Peyer's patch (tissue), 4 donors: ENCODE measurements at regions not wholly inside any gene's neighbourhood (a gene's known extent, or its start where the extent isn't known, plus 50 kb on each side); places are given as distances from the start of the nearest gene placed in this dataset.

Experiments used
- DNase-seq, 3 donors: peaks; one replicate each; pipeline ENCODE4 v3.0.0-alpha.2; 2017 to 2019
- H3K27ac ChIP-seq, 4 donors: fragments of 200-600 bp; sonication (generic); one replicate each; pipeline ENCODE4 v1.5.1; 2016 to 2019
- H3K27me3 ChIP-seq, 2 donors: fragments of 200-600 bp; sonication (generic); one replicate each; pipeline ENCODE4 v1.5.1; 2019
- H3K36me3 ChIP-seq, 3 donors: fragments of 200-600 bp; sonication (generic); one replicate each; pipeline ENCODE4 v1.5.1; 2016 to 2019
- H3K4me1 ChIP-seq, 4 donors: fragments of 200-600 bp; sonication (generic); one replicate each; pipeline ENCODE4 v1.5.1; 2016 to 2019
- H3K4me3 ChIP-seq, 4 donors: fragments of 200-600 bp; sonication (generic); 1 replicate in 3 of 4; 2 replicates in 1 of 4; pipeline ENCODE4 v1.5.1; 2016 to 2019; ENCODE audit warnings: mild to moderate bottlenecking in 1 of 4
- H3K9me3 ChIP-seq, 4 donors: fragments of 200-600 bp; sonication (generic); one replicate each; pipeline ENCODE4 v1.5.1; 2016 to 2019; ENCODE audit warnings: mild to moderate bottlenecking in 1 of 4
- POLR2A ChIP-seq, 2 donors: fragments of 450-650 bp; IDR thresholded peaks; one replicate each; pipeline ENCODE4 v1.5.1; 2017; ENCODE audit warnings: antibody characterized with exemption in 2 of 2, mild to moderate bottlenecking in 2 of 2, moderate library complexity in 2 of 2
- TF ChIP-seq, protein P1 (sequence below), 6 experiments: fragments of 450-650 bp in 4 of 6; fragments of 200-600 bp in 2 of 6; sonication (generic) in 1 of 6; IDR thresholded peaks; one replicate each; pipeline ENCODE4 v1.5.1; 2017 to 2019; ENCODE audit warnings: antibody characterized with exemption in 6 of 6, mild to moderate bottlenecking in 3 of 6, moderate library complexity in 1 of 6

DNA sequence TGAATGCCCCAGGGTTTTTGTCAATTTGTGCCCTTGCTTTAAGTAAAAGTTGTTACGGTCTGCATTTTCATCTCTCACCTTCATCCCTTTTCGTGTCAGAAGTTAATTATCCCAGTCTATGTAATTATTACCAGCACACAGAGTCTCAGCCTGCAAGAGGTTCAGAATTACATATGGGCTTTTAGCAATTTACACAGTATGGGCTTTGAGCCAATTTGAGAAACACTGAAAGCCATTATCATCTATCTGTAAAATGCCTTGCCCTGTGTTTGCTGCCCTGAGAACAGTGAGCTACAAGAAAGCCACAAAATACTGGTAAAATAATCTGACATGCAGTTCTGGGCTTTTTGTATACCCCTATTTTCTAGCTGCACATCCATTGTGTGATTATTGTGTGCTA, 125.6 kb upstream of the STEAP4 start:
- no peaks in the 10 kb centered on the region for H3K4me1 ChIP-seq
- H3K9me3 ChIP-seq, result no peaks in the 10 kb centered on the region
- DNase-seq, result no peak
- H3K36me3 ChIP-seq, result no peaks in the 10 kb centered on the region
- no peak overlapping the region for H3K4me3 ChIP-seq
- TF ChIP-seq, protein P1, sequence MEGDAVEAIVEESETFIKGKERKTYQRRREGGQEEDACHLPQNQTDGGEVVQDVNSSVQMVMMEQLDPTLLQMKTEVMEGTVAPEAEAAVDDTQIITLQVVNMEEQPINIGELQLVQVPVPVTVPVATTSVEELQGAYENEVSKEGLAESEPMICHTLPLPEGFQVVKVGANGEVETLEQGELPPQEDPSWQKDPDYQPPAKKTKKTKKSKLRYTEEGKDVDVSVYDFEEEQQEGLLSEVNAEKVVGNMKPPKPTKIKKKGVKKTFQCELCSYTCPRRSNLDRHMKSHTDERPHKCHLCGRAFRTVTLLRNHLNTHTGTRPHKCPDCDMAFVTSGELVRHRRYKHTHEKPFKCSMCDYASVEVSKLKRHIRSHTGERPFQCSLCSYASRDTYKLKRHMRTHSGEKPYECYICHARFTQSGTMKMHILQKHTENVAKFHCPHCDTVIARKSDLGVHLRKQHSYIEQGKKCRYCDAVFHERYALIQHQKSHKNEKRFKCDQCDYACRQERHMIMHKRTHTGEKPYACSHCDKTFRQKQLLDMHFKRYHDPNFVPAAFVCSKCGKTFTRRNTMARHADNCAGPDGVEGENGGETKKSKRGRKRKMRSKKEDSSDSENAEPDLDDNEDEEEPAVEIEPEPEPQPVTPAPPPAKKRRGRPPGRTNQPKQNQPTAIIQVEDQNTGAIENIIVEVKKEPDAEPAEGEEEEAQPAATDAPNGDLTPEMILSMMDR (IDR thresholded peaks at IDR 0.05), result no peak
- no peak for TF ChIP-seq POLR2A (IDR thresholded peaks at IDR 0.05)
- H3K27me3 ChIP-seq, result no peaks in the 10 kb centered on the region
- no peak overlapping the region for H3K27ac ChIP-seq

DNA sequence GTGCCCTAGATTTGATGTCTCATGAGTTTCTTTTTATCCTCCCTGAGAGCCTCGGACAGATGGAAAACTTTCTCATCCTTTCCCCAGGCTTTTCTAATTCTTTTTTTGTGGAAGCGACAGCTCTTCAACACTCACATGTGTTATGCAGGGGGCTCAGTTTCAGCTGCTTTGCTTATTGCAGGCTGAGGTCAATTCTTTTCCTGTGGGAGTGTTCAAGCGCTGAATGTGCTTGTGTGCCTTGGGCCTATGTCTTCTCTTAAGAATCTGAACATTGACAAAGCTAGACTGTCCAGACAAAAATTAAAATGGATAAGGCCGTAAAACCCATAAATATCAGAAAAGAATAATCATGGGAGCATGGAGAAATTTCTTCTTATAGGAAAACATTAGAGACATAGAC, 125.2 kb upstream of the STEAP4 start:
- Histone ChIP-seq H3K36me3 (no peaks in the 10 kb centered on the region), H3K9me3 (no peaks in the 10 kb centered on the region), H3K27me3 (no peaks in the 10 kb centered on the region), H3K27ac (no peak overlapping the region), H3K4me3 (no peak overlapping the region), H3K4me1 (no peaks in the 10 kb centered on the region)
- TF ChIP-seq, protein P1 (IDR thresholded peaks at IDR 0.05), result no peak
- TF ChIP-seq POLR2A (IDR thresholded peaks at IDR 0.05), result no peak
- DNase-seq, result no peak

DNA sequence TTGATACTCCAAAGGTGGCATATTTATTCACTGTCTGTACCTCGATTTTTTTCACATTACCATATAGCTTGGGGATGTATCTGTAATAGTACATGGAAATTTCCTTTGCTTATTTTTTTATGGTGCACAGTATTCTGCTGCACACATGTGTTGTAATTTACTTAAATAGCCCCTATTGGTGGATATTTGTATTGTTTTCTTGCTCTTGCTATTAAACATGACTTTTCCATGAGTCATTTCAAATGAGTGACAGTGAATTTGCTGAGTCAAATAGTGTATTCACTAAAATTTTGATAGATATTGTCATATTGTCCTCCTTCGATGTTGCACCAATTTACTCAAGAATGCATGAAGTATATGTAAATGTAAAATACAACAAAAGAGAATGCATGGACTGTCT, 122.7 kb upstream of the STEAP4 start:
- H3K9me3 ChIP-seq, result no peaks in the 10 kb centered on the region
- TF ChIP-seq POLR2A (IDR thresholded peaks at IDR 0.05), result no peak
- TF ChIP-seq, protein P1 (IDR thresholded peaks at IDR 0.05), result peak in 1 of 6 experiments; percentile 12
- no peak for DNase-seq
- no peak overlapping the region for H3K4me3 ChIP-seq
- no peak overlapping the region for H3K27ac ChIP-seq
- no peaks in the 10 kb centered on the region for H3K27me3 ChIP-seq
- no peaks in the 10 kb centered on the region for H3K36me3 ChIP-seq
- H3K4me1 ChIP-seq, result no peaks in the 10 kb centered on the region

DNA sequence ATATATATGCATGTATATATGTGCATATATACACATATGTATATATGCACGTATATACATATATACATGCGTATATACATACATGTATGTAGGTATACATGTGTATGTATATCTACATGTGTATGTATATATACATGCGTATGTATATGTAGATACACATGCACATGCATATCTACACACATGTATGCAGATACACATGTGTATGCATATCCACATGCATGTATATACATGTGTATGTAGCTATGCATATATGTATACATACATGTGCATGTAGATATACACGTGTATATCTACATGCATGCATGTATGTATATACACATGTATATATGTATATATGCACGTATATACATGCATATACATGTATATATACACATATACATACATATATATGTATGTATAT, 95.8 kb upstream of the STEAP4 start:
- Histone ChIP-seq H3K27ac (no peak overlapping the region), H3K9me3 (no peaks in the 10 kb centered on the region), H3K4me1 (no peaks in the 10 kb centered on the region), H3K4me3 (no peak overlapping the region), H3K36me3 (no peaks in the 10 kb centered on the region), H3K27me3 (no peaks in the 10 kb centered on the region)
- TF ChIP-seq POLR2A (IDR thresholded peaks at IDR 0.05), result no peak
- TF ChIP-seq, protein P1 (IDR thresholded peaks at IDR 0.05), result no peak
- DNase-seq, result no peak

DNA sequence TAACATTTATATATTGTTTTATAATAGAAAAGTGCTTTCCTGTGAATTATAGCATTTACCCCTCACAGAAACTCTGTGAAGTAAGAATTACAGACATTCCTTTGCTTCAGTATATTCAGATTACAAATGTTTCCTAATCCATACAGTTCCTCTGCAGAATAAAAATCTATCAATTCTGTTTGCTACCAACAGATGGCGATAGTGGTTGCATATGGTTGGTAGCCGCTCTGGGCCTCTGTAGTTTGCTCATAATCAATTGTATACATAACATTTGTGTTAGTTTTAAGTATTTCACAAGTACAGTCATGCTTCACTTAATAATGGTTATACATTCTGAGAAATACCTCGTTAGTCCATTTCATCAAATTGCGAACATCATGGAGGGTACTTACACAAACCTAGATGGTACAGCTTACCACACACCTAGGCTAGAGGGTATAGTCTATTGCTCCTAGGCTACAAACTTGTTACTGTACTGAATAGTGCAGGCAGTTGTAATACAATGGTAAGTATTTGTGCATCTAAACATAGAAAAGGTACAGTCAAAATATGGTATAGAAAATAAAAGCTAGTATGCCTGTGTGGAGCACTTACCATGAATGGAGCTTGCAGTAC, 94.4 kb upstream of the STEAP4 start:
- H3K4me3 ChIP-seq, result no peak overlapping the region
- no peaks in the 10 kb centered on the region for H3K9me3 ChIP-seq
- no peaks in the 10 kb centered on the region for H3K27me3 ChIP-seq
- H3K4me1 ChIP-seq, result no peaks in the 10 kb centered on the region
- no peak for DNase-seq
- no peaks in the 10 kb centered on the region for H3K36me3 ChIP-seq
- TF ChIP-seq POLR2A (IDR thresholded peaks at IDR 0.05), result no peak
- TF ChIP-seq, protein P1 (IDR thresholded peaks at IDR 0.05), result peak in 4 of 6 experiments; percentile 19 to 40 (median 34)
- no peak overlapping the region for H3K27ac ChIP-seq
